H1 (cell line): ENCODE measurements at regions not wholly inside any gene's neighbourhood (a gene's known extent, or its start where the extent isn't known, plus 50 kb on each side); places are given as distances from the start of the nearest gene placed in this dataset.

ENCODE experiments used
- ATF3 ChIP-seq: IDR thresholded peaks from 2 replicates; pipeline ENCODE4 v1.6.1; 2011; ENCODE audit warnings: low read depth, mild to moderate bottlenecking, low read length; ENCODE audit not compliant: insufficient read depth
- CBX8 ChIP-seq: fragments of 300-800, 300-1000 bp; sonication (generic); IDR thresholded peaks from 2 replicates; pipeline ENCODE4 v1.7.1; 2016; ENCODE audit warnings: low read depth, low read length, borderline replicate concordance
- CTCF ChIP-seq, 3 experiments: IDR thresholded peaks; 1 replicate in 2 of 3; 2 replicates in 1 of 3; pipeline versions ENCODE4 v1.5.1 to v1.6.1; 2011; ENCODE audit warnings: low read length in 3 of 3, mild to moderate bottlenecking in 3 of 3, inconsistent platforms in 2 of 3, low read depth in 1 of 3, moderate library complexity in 1 of 3; ENCODE audit not compliant: insufficient read depth in 1 of 3; ENCODE audit errors: control extremely low read depth in 1 of 3
- MAX ChIP-seq: IDR thresholded peaks from 2 replicates; pipeline ENCODE4 v1.6.1; 2012; ENCODE audit warnings: inconsistent platforms
- POLR2AphosphoS5 ChIP-seq: IDR thresholded peaks from 2 replicates; pipeline ENCODE4 v1.6.1; 2011; ENCODE audit warnings: low read depth, low read length
- RFX5 ChIP-seq: IDR thresholded peaks from 2 replicates; pipeline ENCODE4 v1.6.1; 2011; ENCODE audit warnings: low read depth, low read length, improper control_type of control experiment, borderline replicate concordance
- SIRT6 ChIP-seq: IDR thresholded peaks from one replicate; pipeline ENCODE4 v1.7.1; 2012; ENCODE audit warnings: low read length, inconsistent platforms
- TAF1 ChIP-seq: IDR thresholded peaks from 2 replicates; pipeline ENCODE4 v1.6.1; 2011; ENCODE audit warnings: mild to moderate bottlenecking, low read depth, low read length
- TBP ChIP-seq: IDR thresholded peaks from 2 replicates; pipeline ENCODE4 v1.6.1; 2011; ENCODE audit warnings: low read depth, low read length, improper control_type of control experiment
- TF ChIP-seq, protein P1 (sequence below): IDR thresholded peaks from 2 replicates; pipeline ENCODE4 v1.6.1; 2011; ENCODE audit warnings: low read length, improper control_type of control experiment

- TF ChIP-seq CTCF (IDR thresholded peaks at IDR 0.05; ENCODE audit: control extremely low read depth in 1 of 3, insufficient read depth in 1 of 3, low read depth in 1 of 3, low read length in 3 of 3) (no peak), ATF3 (no peak), MAX (no peak), RFX5 (no peak), TBP (no peak), TAF1 (no peak), CBX8 (no peak), POLR2AphosphoS5 (no peak), SIRT6 (no peak)
- TF ChIP-seq, protein P1, sequence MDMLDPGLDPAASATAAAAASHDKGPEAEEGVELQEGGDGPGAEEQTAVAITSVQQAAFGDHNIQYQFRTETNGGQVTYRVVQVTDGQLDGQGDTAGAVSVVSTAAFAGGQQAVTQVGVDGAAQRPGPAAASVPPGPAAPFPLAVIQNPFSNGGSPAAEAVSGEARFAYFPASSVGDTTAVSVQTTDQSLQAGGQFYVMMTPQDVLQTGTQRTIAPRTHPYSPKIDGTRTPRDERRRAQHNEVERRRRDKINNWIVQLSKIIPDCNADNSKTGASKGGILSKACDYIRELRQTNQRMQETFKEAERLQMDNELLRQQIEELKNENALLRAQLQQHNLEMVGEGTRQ, result no peak
These were observed 435.4 kb upstream of the DPP6 start for GRCh38 chr7:153616711-153617325.
